ENCODE measurements at regions not wholly inside any gene's neighbourhood (a gene's known extent, or its start where the extent isn't known, plus 50 kb on each side); places are given as distances from the start of the nearest gene placed in this dataset.
A peak's percentile ranks its signal among the peaks of the same experiment; 100 is the strongest.

DNA sequence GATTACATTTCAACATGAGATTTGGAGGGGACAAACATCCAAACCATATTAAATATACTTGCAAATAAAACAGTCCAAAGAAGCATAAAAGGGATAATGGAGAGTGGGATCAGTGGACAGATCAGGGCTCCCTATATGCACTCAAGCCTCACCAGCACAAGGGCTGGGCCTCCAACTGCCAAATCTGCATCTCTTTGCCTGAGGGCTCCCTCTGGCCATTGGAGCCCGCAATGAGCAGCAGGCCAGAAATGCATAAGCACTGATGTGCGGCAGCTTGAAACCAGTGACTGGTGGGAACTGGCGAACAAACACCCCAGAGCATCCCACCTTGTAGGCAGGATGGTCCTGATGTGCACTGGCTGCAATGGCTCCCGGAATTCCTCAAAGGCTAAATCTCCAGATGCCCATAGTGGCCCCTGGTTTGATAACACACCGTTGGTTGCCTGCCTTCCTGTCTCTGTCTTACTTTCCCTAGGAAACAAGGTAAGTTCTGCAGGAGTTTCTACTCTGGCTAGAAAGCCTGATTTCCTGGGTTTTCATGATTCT, 55.9 kb upstream of the POMGNT2 start:
- in situ Hi-C loops (cut with MboI; ENCODE audit: low pct_unique_long_range_greater_than_20kb, low sequenced_read_pairs), result no loop called here
- DNase-seq, result no peak

DNA sequence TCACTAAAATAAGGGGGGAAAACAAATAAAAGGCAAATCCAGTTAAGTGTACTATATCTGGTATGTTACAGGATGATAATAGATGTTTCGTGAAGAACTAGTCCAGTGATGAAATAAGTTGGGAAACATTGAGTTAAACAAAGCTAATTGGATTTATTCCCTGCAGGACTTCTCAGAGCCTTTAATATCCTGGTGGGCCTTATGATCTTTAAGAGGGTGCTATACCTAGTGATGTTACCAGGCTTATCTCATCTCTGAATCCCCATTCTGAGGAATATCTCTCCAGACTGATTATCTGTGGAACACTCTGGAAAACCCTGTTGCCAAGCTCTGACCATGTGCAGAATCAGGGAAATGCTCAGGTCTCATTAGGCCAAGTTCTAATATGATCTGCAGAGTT, 54.8 kb upstream of the POMGNT2 start:
- no peak for DNase-seq
- in situ Hi-C loops (cut with MboI; ENCODE audit: low pct_unique_long_range_greater_than_20kb, low sequenced_read_pairs), result no loop called here

- DNase-seq, result no peak
- in situ Hi-C loops (cut with MboI; ENCODE audit: low pct_unique_long_range_greater_than_20kb, low sequenced_read_pairs), result no loop called here
These were observed 54.0 kb upstream of the POMGNT2 start for GRCh38 chr3:43159876-43160255.

DNA sequence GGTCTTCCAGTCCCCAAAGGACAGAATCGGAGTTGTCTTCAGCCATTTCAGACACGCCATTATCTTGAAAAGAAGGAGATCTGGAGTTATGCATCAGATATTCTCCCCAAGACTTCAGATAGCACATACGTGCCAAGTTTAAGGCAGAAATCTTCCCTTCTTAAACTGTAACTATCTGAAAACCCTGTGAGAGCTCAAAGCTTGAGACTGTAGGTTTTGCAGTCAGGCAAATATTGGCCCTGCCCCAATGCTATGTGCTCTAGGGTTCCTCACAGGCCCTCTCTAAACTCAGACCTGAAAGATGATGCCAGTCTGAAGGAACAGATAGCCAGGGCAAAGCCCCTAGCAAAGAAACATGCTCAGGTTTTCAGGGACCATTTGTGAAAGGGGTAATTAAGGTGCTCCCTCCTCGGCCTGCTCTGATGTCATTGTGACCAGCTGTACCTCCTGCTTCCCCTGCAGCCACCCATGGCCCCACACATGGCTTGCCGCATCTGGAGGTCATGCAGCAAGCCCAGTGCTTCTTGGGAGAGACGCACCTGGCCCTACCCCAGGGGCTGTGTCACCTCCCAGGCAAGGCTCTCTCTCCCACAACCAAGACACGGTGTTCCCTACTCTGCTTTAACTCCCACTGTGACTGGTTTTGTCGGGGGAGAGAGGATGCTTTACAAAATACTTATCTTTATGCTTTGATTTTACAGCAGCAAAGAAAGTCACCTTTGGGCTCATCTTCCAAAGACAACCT, 53.4 kb upstream of the POMGNT2 start:
- in situ Hi-C loops (cut with MboI; ENCODE audit: low pct_unique_long_range_greater_than_20kb, low sequenced_read_pairs), result no loop called here

DNA sequence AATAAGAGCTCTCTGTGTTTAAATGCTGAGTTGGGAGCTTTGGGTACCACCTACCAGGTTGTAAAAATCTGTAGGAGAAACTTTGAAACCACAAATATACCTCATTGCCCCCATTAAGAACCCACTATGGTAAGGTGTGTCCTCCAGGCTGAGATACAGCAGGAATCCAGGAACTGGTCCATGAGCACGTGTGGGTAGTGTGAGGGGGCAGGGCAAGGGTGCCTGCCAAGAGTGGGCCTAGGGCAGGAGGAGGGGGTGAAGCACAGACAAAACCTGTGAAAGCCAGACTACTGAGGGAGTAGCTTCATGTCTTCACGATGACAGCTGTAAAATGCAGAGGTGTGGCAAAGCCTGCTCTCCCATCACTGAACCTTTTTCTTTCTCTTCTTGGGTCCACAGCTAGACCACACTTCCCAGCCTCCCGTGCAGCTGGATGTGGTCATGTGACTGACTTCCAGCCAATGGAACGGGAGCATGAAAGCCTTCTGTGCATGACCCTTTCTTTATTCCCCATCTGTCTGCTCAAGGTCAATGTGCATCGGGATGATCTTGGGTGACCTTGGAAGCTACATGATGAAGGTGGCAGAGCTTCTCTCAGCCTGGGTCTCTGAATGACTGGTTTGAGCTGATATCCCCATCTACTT, 51.1 kb upstream of the POMGNT2 start:
- no peak for DNase-seq
- in situ Hi-C loops (cut with MboI; ENCODE audit: low pct_unique_long_range_greater_than_20kb, low sequenced_read_pairs), result no loop called here

More for the DNA sequence above, 53.4 kb upstream of the POMGNT2 start:
- no peak for DNase-seq

DNA sequence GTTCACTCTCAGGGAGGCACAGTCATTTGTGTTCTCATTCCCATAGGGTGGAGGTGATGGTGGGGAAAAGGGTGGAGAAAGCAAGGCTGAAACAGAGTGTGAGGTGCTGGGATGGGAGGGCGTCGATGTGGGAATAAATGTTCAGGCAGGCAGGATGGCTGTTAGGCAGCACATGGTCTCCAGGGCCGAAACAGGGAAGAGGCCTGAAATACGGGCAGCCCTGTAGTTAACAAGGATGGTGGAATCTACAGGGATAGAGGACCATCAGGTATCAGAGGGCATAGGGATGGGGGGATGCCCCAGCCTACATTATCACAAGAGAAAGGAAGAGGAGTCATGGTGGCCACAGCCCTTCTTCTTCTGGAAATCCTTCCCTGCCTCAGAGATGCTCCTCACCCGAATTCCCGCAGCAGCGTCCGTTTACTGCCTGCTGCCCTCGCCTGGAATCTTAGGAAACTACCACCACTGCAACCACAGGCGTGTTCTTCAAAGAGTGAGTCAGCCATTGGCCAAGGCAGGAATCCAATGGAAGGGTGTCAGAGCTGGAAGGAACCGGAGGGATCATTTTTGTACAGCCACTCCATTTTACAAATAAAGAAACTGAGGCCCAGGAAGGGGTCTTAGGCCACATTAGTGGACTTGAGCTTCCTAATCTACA, 49.7 kb upstream of the POMGNT2 start:
- in situ Hi-C loops (cut with MboI; ENCODE audit: low pct_unique_long_range_greater_than_20kb, low sequenced_read_pairs), result no loop called here
- peak; percentile 69 for DNase-seq

Measured in KBM-7 (cell line).